GM23338 (cell line): ENCODE measurements at regions not wholly inside any gene's neighbourhood (a gene's known extent, or its start where the extent isn't known, plus 50 kb on each side); places are given as distances from the start of the nearest gene placed in this dataset.

ENCODE experiments used
- CREB1 ChIP-seq: fragments of 250-450 bp; sonication (Bioruptor Pico); IDR thresholded peaks from 2 replicates; pipeline ENCODE4 v1.5.0; 2020; ENCODE audit warnings: low read depth, mild to moderate bottlenecking, moderate library complexity
- ETS1 ChIP-seq: IDR thresholded peaks from 2 replicates; pipeline ENCODE4 v1.6.1; 2016; ENCODE audit warnings: antibody characterized with exemption
- EZH2 ChIP-seq: fragments of 200-600 bp; sonication (generic); IDR thresholded peaks from one replicate; pipeline ENCODE4 v1.8.0; 2017; ENCODE audit warnings: antibody characterized with exemption, mild to moderate bottlenecking, low read depth; ENCODE audit not compliant: unreplicated experiment
- EZH2phosphoT487 ChIP-seq: fragments of 200-600 bp; sonication (generic); IDR thresholded peaks from one replicate; pipeline ENCODE4 v1.8.1; 2018; ENCODE audit warnings: antibody characterized with exemption; ENCODE audit not compliant: unreplicated experiment
- JUNB ChIP-seq: IDR thresholded peaks from one replicate; pipeline ENCODE4 v1.6.1; 2016; ENCODE audit warnings: antibody characterized with exemption; ENCODE audit not compliant: unreplicated experiment
- POLR2AphosphoS5 ChIP-seq: IDR thresholded peaks from 2 replicates; pipeline ENCODE4 v1.6.1; 2016; ENCODE audit warnings: antibody characterized with exemption, low read depth
- REST ChIP-seq: IDR thresholded peaks from one replicate; pipeline ENCODE4 v1.6.1; 2018; ENCODE audit warnings: antibody characterized with exemption; ENCODE audit not compliant: unreplicated experiment
- STAT1 ChIP-seq: IDR thresholded peaks from one replicate; pipeline ENCODE4 v1.6.1; 2016; ENCODE audit warnings: antibody characterized with exemption; ENCODE audit not compliant: unreplicated experiment
- ZNF114 ChIP-seq: fragments of 250-450 bp; sonication (Bioruptor Pico); IDR thresholded peaks from 2 replicates; pipeline ENCODE4 v1.5.0; 2020; ENCODE audit warnings: mild to moderate bottlenecking, moderate library complexity
- ZNF331 ChIP-seq: fragments of 250-450 bp; sonication (Bioruptor Pico); IDR thresholded peaks from 2 replicates; pipeline ENCODE4 v1.5.0; 2020; ENCODE audit warnings: low read depth, mild to moderate bottlenecking, moderate library complexity
- TF ChIP-seq, protein P1 (sequence below), 2 experiments: fragments of 200-600 bp in 1 of 2; sonication (generic) in 1 of 2; conservative IDR thresholded peaks; 2 replicates each; pipeline versions ENCODE4 v1.5.1 to v1.6.1; 2016 to 2017; ENCODE audit warnings: antibody characterized with exemption in 2 of 2, low read depth in 2 of 2, mild to moderate bottlenecking in 2 of 2, moderate library complexity in 1 of 2
- TF ChIP-seq, protein P2 (sequence below): fragments of 250-450 bp; sonication (Bioruptor Pico); IDR thresholded peaks from 2 replicates; pipeline ENCODE4 v1.5.0; 2020; ENCODE audit warnings: mild to moderate bottlenecking, moderate library complexity

DNA sequence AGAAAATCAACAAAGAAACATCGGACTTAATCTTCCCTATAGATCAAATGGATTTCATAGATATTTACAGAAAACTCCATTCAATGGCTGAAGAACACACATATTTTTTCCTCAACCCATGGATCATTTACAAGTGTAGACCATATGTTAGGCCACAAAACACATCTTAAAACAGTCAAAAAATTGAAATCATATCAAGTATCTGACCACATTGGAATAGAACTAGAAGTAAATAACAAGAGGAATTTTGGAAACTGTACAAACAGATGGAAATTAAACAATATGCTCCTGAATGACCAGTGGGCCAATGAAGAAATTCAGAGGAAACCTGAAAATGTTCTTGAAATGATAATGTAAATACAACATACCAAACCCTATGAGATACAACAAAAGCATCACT lies 323.1 kb upstream of the GPR149 start:
- TF ChIP-seq EZH2phosphoT487, result no peak
- TF ChIP-seq, protein P1, sequence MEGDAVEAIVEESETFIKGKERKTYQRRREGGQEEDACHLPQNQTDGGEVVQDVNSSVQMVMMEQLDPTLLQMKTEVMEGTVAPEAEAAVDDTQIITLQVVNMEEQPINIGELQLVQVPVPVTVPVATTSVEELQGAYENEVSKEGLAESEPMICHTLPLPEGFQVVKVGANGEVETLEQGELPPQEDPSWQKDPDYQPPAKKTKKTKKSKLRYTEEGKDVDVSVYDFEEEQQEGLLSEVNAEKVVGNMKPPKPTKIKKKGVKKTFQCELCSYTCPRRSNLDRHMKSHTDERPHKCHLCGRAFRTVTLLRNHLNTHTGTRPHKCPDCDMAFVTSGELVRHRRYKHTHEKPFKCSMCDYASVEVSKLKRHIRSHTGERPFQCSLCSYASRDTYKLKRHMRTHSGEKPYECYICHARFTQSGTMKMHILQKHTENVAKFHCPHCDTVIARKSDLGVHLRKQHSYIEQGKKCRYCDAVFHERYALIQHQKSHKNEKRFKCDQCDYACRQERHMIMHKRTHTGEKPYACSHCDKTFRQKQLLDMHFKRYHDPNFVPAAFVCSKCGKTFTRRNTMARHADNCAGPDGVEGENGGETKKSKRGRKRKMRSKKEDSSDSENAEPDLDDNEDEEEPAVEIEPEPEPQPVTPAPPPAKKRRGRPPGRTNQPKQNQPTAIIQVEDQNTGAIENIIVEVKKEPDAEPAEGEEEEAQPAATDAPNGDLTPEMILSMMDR (conservative IDR thresholded peaks at IDR 0.05; ENCODE audit: low read depth in 2 of 2), result no peak
- TF ChIP-seq POLR2AphosphoS5, result no peak
- no peak for TF ChIP-seq REST
- no peak for TF ChIP-seq EZH2
- no peak for TF ChIP-seq CREB1 (CRISPR knock-in tag)
- no peak for TF ChIP-seq JUNB
- TF ChIP-seq ETS1, result no peak
- TF ChIP-seq STAT1, result no peak
- TF ChIP-seq ZNF331 (CRISPR knock-in tag), result no peak
- TF ChIP-seq, protein P2, sequence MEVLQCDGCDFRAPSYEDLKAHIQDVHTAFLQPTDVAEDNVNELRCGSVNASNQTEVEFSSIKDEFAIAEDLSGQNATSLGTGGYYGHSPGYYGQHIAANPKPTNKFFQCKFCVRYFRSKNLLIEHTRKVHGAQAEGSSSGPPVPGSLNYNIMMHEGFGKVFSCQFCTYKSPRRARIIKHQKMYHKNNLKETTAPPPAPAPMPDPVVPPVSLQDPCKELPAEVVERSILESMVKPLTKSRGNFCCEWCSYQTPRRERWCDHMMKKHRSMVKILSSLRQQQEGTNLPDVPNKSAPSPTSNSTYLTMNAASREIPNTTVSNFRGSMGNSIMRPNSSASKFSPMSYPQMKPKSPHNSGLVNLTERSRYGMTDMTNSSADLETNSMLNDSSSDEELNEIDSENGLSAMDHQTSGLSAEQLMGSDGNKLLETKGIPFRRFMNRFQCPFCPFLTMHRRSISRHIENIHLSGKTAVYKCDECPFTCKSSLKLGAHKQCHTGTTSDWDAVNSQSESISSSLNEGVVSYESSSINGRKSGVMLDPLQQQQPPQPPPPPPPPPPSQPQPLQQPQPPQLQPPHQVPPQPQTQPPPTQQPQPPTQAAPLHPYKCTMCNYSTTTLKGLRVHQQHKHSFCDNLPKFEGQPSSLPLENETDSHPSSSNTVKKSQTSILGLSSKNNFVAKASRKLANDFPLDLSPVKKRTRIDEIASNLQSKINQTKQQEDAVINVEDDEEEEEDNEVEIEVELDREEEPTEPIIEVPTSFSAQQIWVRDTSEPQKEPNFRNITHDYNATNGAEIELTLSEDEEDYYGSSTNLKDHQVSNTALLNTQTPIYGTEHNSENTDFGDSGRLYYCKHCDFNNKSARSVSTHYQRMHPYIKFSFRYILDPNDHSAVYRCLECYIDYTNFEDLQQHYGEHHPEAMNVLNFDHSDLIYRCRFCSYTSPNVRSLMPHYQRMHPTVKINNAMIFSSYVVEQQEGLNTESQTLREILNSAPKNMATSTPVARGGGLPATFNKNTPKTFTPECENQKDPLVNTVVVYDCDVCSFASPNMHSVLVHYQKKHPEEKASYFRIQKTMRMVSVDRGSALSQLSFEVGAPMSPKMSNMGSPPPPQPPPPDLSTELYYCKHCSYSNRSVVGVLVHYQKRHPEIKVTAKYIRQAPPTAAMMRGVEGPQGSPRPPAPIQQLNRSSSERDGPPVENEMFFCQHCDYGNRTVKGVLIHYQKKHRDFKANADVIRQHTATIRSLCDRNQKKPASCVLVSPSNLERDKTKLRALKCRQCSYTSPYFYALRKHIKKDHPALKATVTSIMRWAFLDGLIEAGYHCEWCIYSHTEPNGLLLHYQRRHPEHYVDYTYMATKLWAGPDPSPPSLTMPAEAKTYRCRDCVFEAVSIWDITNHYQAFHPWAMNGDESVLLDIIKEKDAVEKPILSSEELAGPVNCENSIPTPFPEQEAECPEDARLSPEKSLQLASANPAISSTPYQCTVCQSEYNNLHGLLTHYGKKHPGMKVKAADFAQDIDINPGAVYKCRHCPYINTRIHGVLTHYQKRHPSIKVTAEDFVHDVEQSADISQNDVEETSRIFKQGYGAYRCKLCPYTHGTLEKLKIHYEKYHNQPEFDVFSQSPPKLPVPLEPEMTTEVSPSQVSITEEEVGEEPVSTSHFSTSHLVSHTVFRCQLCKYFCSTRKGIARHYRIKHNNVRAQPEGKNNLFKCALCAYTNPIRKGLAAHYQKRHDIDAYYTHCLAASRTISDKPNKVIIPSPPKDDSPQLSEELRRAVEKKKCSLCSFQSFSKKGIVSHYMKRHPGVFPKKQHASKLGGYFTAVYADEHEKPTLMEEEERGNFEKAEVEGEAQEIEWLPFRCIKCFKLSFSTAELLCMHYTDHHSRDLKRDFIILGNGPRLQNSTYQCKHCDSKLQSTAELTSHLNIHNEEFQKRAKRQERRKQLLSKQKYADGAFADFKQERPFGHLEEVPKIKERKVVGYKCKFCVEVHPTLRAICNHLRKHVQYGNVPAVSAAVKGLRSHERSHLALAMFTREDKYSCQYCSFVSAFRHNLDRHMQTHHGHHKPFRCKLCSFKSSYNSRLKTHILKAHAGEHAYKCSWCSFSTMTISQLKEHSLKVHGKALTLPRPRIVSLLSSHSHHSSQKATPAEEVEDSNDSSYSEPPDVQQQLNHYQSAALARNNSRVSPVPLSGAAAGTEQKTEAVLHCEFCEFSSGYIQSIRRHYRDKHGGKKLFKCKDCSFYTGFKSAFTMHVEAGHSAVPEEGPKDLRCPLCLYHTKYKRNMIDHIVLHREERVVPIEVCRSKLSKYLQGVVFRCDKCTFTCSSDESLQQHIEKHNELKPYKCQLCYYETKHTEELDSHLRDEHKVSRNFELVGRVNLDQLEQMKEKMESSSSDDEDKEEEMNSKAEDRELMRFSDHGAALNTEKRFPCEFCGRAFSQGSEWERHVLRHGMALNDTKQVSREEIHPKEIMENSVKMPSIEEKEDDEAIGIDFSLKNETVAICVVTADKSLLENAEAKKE, result no peak
- no peak for TF ChIP-seq ZNF114 (CRISPR knock-in tag)
